KBM-7 (cell line): ENCODE measurements at regions not wholly inside any gene's neighbourhood (a gene's known extent, or its start where the extent isn't known, plus 50 kb on each side); places are given as distances from the start of the nearest gene placed in this dataset.

Experiments used
- DNase-seq: peaks from one replicate; pipeline ENCODE4 v3.0.0-alpha.2; 2015
- in situ Hi-C: fragments of 300-500 bp; cut with MboI; formaldehyde crosslinking; loops from 2 replicates; pipeline ENCODE4 v1.14.3; 2020; ENCODE audit warnings: low sequenced_read_pairs, low pct_unique_long_range_greater_than_20kb, mixed read lengths

DNA sequence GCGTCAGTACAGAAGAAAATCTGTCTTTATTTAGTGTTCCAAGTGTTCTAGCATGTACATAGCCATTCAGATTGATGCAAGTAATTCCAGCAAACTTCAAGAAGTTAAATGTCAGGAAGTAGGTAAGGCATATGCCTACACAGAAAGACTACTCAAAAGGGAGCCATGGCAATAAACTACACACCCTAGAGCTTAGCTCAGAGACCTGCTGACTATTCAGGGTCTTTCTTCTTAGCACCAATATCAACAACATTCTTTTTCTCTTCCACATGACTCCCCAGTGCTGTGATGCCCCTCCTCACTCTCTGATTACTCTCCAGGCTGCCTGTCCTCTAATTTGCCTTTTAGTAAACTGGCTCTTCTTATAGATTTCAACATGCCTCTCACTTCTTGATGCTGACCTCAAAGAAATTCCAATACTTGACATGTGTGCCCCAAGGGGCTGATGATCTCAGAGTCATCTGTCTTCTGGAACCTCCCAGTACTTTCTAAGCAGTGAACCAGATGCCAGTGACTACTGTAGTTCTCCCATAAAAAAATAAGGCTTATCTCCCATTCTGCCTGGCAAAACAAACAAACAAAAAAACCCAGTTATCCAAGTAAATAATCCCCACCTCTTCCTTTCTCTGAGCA is 909.2 kb upstream of the FANCL start:
- in situ Hi-C loops, result no loop called here
- no peak for DNase-seq

DNA sequence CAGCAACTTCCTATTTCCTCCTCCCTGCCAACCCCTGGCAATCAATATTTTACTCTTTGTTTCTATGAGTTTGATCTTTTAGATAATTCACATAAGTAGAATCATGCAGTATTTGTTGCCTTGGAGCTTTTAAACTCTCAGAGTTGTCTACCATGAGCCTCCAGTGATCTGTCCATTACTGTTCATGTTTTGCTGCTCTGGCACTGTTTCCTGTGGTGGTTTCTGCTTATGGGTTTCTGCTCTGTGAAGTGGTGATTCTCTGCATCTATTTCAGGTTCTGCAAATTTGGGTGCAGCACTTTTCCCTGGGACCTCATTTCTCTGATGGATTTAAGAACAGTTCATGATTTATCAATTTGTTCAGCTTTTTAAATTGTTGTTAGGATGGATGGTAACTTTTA is 908.1 kb upstream of the FANCL start:
- in situ Hi-C loops, result no loop called here
- DNase-seq, result peak; percentile 8

DNA sequence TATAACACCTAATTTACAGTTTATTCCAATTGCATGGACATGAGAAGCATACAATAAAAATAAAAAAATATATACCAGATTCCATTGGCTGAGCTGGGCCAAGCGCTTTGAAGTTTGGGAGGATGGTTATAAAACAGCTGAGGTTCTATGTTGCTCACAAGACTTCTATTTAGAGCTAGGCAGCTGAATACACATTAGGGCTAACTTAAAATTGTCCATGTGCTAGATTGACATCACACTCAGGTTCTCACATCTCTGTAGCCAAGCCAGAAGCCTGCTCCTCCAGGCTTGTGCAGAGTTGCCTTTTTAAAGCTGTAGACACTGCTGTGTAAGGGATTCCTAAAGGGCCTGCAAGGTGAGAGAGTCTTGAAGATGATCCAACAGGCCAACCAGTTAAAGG is 871.1 kb upstream of the FANCL start:
- in situ Hi-C loops, result no loop called here
- DNase-seq, result no peak

DNA sequence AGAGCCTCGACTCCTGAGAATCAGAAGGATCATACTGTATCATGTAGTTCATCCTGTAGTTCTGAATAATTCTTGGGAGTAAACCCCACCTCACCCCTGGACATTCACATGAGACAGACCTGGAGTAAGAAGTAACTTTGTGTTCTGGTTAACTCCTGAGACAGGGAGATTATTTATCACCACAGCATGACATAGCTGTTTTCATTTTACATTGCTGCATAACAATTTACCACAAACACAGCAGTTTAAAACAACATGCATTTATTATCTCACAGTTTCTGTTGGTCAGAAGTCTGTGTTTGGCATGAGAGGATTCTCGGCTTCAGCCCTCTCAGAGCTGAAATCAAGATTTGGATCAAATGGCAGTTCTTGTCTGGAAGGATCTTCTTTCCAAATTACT is 855.8 kb upstream of the FANCL start:
- no peak for DNase-seq
- in situ Hi-C loops, result no loop called here

DNA sequence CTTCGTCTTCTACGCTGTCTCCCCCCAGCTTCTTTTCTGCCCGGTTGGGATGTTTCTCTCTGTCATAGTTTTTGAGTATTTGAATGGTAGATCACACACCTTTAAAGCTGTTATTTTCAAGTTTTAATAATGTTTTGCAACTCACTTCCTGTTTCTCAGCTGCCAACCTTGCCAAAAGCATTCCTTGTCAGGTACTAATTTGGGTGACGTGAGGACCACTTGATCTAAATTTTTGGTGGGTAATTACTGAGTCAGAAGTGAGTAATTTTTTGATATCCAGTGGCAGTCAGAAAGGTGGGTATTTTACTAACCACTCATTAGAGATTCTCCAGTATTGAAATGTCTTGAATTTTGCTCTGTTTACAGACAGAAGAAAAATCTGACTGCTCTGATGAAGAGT is 852.4 kb upstream of the FANCL start:
- DNase-seq, result no peak
- in situ Hi-C loops, result no loop called here

DNA sequence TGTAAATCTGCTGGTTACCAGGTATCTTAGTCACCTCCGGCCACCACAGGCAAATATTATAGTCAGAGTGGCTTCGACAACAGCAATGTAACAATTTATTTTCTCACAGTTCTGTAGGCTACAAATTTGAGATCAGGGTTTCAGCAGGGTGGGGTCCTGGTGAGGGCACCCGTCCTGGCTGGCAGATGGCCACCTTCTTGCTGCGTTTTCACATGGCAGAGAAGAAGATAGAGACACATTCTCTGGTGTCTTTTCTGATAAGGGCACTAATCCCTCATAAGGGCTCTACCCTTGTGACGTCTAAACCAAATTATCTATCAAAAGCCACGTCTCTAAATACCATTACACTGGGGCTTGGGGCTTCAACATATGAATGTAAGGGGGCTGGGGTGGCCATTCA is 843.2 kb upstream of the FANCL start:
- no peak for DNase-seq
- in situ Hi-C loops, result no loop called here

DNA sequence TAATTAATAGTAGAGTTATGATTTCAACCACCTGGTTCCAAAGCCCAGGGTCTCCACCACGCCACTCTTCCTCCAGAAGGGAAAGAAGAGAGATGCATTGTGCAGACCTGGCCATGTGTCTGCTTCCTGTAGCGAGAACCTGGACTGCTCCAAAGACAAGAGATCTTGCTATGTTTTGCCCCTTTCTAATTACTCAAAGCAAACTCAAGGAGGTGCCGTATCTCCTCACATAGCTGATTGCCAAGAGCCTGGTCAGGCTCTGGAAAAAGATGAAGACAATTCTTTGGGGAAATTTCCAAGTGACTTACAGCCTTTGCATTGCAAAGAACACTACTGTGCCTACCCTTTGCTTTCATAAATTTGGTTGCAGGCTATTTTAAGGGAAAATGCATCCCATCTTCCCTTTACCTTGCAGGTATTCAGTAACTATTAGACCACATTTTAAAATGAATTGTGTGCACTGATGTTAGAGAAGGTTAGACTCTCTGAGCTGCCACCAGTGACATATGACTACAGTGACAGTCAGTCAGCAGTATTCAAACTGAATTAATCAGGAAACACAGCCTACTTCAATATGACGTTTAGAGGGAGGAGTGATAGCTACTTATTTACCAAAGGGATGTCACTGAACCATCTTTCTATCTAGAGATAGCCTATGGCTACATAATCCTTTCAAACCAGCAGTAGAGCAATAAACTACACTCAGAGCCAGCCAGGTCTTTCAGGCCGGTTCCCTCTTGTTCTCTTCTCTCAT is 842.1 kb upstream of the FANCL start:
- DNase-seq, result no peak
- in situ Hi-C loops, result no loop called here

DNA sequence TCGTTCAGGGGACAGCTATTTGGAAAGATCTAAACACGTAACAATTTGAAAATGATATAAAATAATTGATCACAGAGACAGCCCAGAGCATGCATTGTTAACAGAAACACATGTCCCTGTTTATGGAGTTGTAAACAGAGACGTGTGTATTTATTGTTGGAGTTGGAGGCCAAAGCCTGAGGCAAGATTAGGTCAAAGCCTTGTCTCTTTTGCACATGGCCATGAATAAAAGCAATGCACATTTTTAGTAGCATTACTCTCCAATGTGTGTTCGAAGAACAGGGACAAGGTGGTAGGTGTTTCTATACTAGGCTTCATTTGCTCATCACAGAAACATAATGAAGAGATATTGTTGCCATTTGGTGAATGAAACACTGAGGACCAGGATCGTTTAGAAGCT is 841.5 kb upstream of the FANCL start:
- in situ Hi-C loops, result no loop called here
- DNase-seq, result no peak

DNA sequence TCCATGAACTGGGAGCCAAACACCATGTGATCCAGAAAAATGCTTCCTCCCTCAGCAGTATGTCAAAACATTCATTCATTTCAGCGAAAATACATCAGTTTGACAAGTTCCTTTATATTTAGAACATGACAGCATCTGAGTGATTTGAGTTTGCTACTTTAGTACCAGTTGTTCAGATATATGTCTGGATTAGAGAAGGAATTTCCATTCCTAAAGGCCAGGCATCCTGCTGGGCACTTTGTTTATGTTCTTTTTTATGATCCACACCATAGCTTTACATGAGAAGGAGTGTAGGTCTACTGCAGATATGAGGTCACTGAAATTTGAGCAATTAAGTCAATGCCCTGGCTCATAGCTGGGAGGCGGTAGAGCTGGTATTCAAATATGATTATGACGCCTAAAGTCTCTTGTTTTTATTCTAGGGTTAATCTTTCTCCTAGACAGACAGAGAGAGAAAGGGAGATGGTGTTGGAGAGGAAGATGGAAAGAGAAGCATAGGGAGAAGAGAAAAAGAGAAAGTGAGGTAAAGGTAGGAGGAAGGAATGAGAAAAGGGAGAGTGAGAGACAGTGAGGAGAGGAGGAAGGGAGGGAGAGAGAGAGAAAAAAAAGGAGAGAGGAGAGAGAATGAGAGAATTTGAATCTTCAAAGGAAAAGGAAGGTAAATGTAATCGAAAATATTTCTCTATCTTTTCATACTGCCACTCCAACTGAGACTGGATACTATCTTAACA is 839.5 kb upstream of the FANCL start:
- in situ Hi-C loops, result no loop called here
- DNase-seq, result no peak

DNA sequence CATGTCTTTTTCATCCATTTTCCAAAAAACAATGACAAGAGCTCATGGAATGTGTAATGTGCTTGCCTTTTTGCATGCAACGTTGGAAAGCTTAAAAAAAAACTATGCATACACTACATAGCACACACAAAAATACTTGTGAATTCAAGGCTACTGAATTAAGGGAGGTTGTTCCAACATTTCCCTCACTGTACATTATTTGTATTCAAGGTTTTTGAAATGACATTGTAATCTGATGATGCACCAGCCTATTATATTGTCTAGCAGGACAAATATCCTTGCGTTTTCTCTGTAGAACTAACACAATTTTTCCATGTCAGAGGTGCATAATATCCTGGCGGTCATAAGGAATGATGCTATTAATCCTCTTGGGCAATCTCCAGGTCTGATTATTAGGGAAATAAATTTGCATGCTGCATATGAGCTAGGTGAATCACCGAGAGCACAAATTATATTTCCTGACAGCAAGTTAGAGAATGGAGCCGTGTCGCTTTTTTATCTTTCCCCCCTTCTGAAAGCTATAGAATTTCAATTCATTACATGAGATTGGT is 836.9 kb upstream of the FANCL start:
- in situ Hi-C loops, result no loop called here
- DNase-seq, result no peak

DNA sequence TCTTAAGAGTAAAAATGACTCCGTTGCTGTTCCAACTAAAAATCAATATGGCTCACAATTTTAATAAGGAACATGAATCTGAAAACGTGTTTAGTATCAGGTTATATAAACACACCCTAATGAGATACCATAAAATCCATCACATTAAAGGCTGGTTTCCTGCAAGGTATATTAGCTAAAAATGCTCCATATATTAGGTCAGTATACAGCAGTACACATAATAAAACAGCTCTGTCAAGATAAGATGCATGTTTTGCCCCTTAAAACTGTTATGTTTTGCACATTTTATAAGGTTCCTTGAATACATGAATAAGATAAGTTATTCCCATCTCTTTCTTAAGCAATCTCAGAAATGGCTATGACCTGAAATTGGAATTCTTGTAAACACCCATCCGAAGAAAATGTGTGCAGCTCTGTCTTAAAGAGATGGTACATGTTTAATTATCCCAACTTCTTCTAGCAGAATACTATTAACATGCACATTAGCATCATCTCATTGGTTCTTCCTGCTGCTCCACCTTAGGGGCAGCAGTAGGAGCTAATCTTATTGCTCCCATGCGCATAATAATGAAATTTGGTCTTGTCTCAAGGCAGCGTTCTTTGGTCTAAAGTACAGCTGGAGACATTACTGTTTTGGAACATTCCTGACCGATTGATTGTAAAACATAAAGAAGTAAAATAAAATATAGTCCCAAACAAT is 836.1 kb upstream of the FANCL start:
- in situ Hi-C loops, result no loop called here
- DNase-seq, result no peak

DNA sequence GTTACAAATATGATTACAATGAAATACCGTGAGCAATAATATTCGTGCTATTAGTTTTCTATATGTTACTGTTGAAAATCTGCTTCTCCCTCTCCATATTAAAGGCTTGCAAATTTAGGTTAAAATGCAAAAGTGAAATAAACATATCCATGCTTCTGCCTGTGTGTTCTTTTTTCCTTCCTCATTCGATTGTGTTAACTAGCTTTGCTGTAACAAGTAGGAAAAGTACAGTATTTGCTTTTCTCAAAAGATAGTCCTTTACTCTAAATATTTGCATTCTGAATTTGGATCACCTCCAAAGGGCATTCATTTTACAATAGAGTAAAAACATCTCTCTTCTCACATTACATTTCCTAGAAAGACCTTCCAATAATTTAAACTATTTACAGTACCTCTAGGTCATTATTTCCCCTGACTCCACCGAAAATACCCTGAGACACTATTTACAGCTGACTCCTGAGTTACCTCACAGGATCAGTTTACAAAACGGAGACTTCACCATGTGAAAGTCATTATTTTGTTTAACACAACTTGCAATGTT is 835.0 kb upstream of the FANCL start:
- no peak for DNase-seq
- in situ Hi-C loops, result no loop called here

DNA sequence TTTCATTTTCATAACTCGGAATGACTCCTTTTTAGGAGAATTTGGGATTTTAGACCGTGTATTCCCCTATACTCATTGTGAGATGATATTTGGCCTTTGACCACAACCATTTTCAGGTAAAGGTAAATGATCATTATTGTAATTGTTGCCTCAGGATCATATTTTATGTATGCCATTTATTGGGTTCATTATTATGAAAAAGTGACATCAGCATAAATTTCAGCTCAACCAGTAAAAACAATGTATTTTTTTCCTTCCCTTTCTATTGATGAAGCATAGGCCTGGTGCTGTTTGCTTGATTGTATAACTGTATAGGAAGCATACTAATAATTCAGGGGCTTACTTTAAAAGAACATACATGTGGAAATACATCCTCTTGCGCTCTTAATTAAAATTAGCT is 832.9 kb upstream of the FANCL start:
- in situ Hi-C loops, result no loop called here

DNA sequence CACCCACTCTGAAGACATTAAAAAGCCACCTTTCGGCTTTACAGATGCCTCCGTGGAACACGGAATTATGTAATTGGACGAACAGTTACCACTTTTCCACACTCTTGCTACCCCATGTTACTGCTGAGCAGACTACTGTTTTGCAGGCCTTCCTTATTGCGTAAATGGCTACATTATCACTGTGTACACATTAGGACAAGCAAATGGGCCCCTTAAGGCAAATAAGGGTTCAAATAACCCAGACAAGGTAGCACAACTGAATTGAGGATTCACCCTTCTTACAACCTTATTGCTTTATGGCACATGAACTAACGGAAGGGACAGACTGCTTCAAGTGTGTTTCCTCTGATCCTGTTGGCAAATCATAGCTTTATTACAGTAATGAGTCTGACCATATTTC is 832.2 kb upstream of the FANCL start:
- no peak for DNase-seq
- in situ Hi-C loops, result no loop called here

More for the DNA sequence above, 832.9 kb upstream of the FANCL start:
- no peak for DNase-seq

DNA sequence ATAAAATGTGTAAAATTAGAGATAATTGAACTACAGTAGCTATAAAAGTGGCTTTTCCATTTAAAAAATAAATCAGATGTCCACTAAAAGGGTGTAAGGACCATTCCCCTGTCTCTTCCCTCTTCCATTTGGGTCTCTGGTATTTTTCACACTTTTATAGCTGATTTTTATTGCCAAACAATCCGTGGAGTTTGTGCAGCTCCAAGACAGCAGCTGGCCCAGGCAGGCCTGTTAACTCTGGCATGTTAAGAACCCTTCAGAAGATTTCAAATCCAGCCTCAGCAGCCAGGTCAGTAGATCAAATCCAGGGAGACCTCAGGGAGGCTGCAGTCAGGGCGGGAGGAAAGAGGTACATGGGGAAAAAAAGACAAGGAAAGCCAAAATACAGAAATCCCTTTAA is 827.1 kb upstream of the FANCL start:
- no peak for DNase-seq
- in situ Hi-C loops, result no loop called here

DNA sequence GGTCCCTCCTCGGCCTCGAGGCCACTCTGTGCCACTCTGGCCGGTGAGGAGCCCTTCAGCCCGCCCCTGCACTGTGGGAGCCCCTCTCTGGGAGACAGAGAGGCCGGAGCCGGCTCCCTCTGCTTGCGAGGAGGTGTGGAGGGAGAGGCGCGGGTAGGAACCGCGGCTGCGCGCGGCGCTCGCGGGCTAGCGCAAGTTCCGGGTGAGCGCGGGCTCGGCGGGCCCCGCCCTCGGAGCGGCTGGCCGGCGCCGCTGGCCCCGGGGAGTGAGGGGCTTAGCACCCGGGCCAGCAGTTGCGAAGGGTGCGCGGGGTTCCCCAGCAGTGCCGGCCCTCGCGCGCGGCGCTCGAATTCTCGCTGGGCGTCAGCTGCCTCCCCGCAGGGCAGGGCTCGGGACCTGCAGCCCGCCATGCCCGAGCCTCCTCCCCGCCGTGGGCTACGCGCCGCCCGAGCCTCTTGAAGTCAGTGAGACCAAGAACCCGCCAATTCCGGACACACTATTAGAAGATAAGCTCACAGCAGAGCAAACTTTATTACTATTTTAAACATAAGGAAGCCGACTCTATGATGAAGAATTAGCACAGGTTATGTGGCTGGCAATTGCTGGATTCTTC is 825.8 kb upstream of the FANCL start:
- in situ Hi-C loops, result no loop called here

DNA sequence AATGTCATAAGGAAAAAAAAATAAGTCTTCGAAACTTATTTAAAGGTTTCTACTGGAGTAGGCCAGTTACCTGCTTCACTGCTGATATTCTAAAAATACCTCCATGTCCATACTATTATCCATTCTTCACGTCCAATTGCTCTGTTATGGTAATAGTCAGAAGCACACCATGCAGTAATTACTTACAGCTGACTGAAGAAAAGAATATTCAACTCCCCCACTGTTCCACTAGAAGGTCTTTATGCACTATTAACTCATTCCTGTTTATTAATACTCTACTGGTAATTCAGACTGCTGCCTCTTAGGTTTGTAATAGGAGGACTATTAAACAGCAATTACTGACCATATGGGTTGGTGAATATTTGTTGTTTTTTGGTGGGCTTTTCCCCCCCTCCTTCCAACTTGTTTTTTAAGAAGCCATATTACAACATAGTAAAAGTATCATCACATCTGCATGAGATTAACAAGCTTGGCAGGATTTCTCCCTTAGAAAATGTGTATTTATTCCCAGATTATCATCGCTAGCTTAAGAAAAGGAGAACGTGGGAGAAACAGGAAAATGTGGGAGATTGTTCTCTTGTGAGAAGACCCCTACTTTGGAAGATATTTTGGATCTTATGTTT is 806.4 kb upstream of the FANCL start:
- no peak for DNase-seq
- in situ Hi-C loops, result no loop called here

More for the DNA sequence above, 825.8 kb upstream of the FANCL start:
- DNase-seq, result no peak
